Caco-2 (cell line): ENCODE measurements at regions not wholly inside any gene's neighbourhood (a gene's known extent, or its start where the extent isn't known, plus 50 kb on each side); places are given as distances from the start of the nearest gene placed in this dataset.

Experiments used
- BruUV-seq: library from RNA; stranded (reverse); fragments of 400-500 nt; replicated peaks from 2 replicates; lab custom pipeline; 2021; lab: Mats Ljungman, UMichigan
- CTCF ChIA-PET: fragments of 300-600 bp; sonication (Branson Sonifier 250); formaldehyde crosslinking; loops from one replicate; lab custom pipeline; 2022; ENCODE audit warnings: antibody characterized with exemption; lab: Charles Lee
- POLR2A ChIA-PET: fragments of 300-600 bp; sonication (Branson Sonifier 250); formaldehyde crosslinking; loops from one replicate; lab custom pipeline; 2022; ENCODE audit warnings: antibody characterized with exemption; lab: Charles Lee
- DNase-seq, 2 experiments: peaks; one replicate each; pipeline versions ENCODE4 v3.0.0 to v3.0.0-alpha.2; 2020 to 2022
- H3K27me3 ChIP-seq: replicated peaks from 2 replicates; pipeline ENCODE4 v1.6.0; 2011; ENCODE audit warnings: low read length; ENCODE audit not compliant: control insufficient read depth, insufficient read depth
- H3K36me3 ChIP-seq: 2 replicates; pipeline ENCODE4 v1.5.1; 2011; ENCODE audit warnings: low read length; ENCODE audit not compliant: control insufficient read depth, insufficient read depth
- H3K4me1 ChIP-seq: fragments of 250-450 bp; sonication (Bioruptor Pico); 2 replicates; pipeline ENCODE4 v1.5.1; 2020; ENCODE audit warnings: mild to moderate bottlenecking
- H3K4me3 ChIP-seq: 2 replicates; pipeline ENCODE4 v1.5.1; 2011; ENCODE audit warnings: low read depth, mild to moderate bottlenecking, control low read depth, low read length
- H3K9me3 ChIP-seq: fragments of 250-450 bp; sonication (Bioruptor Pico); 2 replicates; pipeline ENCODE4 v1.5.1; 2020; ENCODE audit warnings: mild to moderate bottlenecking, moderate library complexity
- H3K27ac Mint-ChIP-seq: one replicate; pipeline ENCODE4 v1.8.0; 2022; ENCODE audit warnings: mixed read lengths; ENCODE audit not compliant: unreplicated experiment
- H3K27me3 Mint-ChIP-seq: one replicate; pipeline ENCODE4 v1.8.0; 2022; ENCODE audit warnings: mixed read lengths; ENCODE audit not compliant: insufficient read depth, unreplicated experiment
- H3K36me3 Mint-ChIP-seq: one replicate; pipeline ENCODE4 v1.8.0; 2022; ENCODE audit warnings: mild to moderate bottlenecking, mixed read lengths; ENCODE audit not compliant: insufficient read depth, unreplicated experiment
- H3K4me1 Mint-ChIP-seq: one replicate; pipeline ENCODE4 v1.8.0; 2022; ENCODE audit warnings: low read depth, mixed read lengths; ENCODE audit not compliant: unreplicated experiment
- H3K4me3 Mint-ChIP-seq: one replicate; pipeline ENCODE4 v1.8.0; 2022; ENCODE audit warnings: mild to moderate bottlenecking, moderate library complexity, mixed read lengths; ENCODE audit not compliant: unreplicated experiment
- H3K9me3 Mint-ChIP-seq: one replicate; pipeline ENCODE4 v1.8.0; 2022; ENCODE audit warnings: mixed read lengths; ENCODE audit not compliant: unreplicated experiment
- intact Hi-C: fragments of 100-400 bp; cut with micrococcal nuclease; formaldehyde crosslinking; loops from one replicate; pipeline ENCODE4 v1.10.0; 2022; ENCODE audit not compliant: unreplicated experiment
- TF ChIP-seq, protein P1 (sequence below), 2 experiments: fragments of 200-600 bp in 1 of 2; IDR thresholded peaks; 1 replicate in 1 of 2; 2 replicates in 1 of 2; pipeline versions ENCODE4 v1.5.1 to v1.8.0; 2011 to 2022; ENCODE audit warnings: antibody characterized with exemption in 1 of 2, control low read depth in 1 of 2, inconsistent platforms in 1 of 2, low read depth in 1 of 2, low read length in 1 of 2, mild to moderate bottlenecking in 1 of 2, moderate library complexity in 1 of 2; ENCODE audit not compliant: insufficient read depth in 1 of 2, severe bottlenecking in 1 of 2, unreplicated experiment in 1 of 2

DNA sequence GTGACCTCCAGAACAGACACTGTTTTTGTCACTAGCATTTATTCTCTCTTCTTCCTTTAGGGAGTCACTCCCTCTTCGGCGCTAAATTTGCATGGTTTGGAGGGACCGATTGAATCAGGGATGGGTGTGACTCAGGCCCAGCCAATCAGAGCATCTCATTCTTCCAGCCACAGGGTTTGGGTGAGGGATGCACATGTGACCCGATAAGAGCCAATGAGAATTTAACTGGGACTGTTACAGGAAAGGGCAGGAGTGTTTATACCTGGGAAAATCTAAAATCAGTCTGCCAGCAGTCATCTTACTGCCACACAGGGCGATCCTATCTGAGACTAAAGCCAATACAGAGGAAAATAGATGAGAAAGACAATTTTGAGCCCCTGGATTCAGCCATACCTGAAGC lies 351.2 kb upstream of the ERCC4 start:
- Histone ChIP-seq H3K9me3 (no peaks in the 10 kb centered on the region), H3K36me3 (no peaks in the 10 kb centered on the region), H3K4me1 (no peaks in the 10 kb centered on the region), H3K4me3 (no peak overlapping the region), H3K27me3 (no peaks in the 10 kb centered on the region)
- no peak for DNase-seq
- Mint-ChIP-seq H3K4me3 (no peak overlapping the region), H3K36me3 (no peaks in the 10 kb centered on the region), H3K27me3 (peaks cover 3% of the 10 kb centered on the region), H3K4me1 (no peaks in the 10 kb centered on the region), H3K27ac (no peak overlapping the region), H3K9me3 (no peaks in the 10 kb centered on the region)
- CTCF ChIA-PET = no interaction called here
- POLR2A ChIA-PET = no interaction called here
- intact Hi-C loops = no loop called here
- TF ChIP-seq, protein P1, sequence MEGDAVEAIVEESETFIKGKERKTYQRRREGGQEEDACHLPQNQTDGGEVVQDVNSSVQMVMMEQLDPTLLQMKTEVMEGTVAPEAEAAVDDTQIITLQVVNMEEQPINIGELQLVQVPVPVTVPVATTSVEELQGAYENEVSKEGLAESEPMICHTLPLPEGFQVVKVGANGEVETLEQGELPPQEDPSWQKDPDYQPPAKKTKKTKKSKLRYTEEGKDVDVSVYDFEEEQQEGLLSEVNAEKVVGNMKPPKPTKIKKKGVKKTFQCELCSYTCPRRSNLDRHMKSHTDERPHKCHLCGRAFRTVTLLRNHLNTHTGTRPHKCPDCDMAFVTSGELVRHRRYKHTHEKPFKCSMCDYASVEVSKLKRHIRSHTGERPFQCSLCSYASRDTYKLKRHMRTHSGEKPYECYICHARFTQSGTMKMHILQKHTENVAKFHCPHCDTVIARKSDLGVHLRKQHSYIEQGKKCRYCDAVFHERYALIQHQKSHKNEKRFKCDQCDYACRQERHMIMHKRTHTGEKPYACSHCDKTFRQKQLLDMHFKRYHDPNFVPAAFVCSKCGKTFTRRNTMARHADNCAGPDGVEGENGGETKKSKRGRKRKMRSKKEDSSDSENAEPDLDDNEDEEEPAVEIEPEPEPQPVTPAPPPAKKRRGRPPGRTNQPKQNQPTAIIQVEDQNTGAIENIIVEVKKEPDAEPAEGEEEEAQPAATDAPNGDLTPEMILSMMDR (IDR thresholded peaks at IDR 0.05; ENCODE audit: insufficient read depth in 1 of 2, low read depth in 1 of 2, low read length in 1 of 2, severe bottlenecking in 1 of 2, unreplicated experiment in 1 of 2) = no peak
- no TSS peak for BruUV-seq

GRCh38 chr16:13569986-13570385 lies 350.0 kb upstream of the ERCC4 start:
- no peak for DNase-seq
- Histone ChIP-seq H3K27me3 (no peaks in the 10 kb centered on the region), H3K36me3 (no peaks in the 10 kb centered on the region), H3K4me1 (no peaks in the 10 kb centered on the region), H3K4me3 (no peak overlapping the region), H3K9me3 (no peaks in the 10 kb centered on the region)
- intact Hi-C loops = no loop called here
- Mint-ChIP-seq H3K27ac (no peak overlapping the region), H3K9me3 (peaks cover 3% of the 10 kb centered on the region), H3K27me3 (peaks cover 7% of the 10 kb centered on the region), H3K36me3 (no peaks in the 10 kb centered on the region), H3K4me1 (no peaks in the 10 kb centered on the region), H3K4me3 (no peak overlapping the region)
- no TSS peak for BruUV-seq
- TF ChIP-seq, protein P1 (IDR thresholded peaks at IDR 0.05; ENCODE audit: insufficient read depth in 1 of 2, low read depth in 1 of 2, low read length in 1 of 2, severe bottlenecking in 1 of 2, unreplicated experiment in 1 of 2) = no peak
- ChIA-PET CTCF (no interaction called here), POLR2A (no interaction called here)

DNA sequence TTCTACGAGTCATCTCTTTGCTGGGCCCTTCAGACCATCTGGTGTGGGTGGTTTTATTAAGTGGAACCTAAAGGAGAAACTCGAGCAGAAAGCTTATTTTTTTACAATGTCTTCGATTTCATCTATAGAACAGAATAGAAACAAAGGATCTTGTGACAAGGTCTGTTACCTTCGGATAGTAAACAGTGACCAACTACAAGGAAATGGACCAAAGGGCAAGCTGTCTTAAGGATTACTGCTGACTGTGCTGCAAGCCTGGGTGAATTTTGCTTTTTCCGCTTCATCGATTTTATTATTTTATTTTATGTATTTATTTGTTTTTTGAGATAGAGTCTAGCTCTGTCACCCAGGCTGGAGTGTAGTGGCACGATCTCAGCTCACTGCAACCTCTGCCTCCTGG lies 348.9 kb upstream of the ERCC4 start:
- BruUV-seq = no TSS peak
- Histone ChIP-seq H3K4me1 (no peaks in the 10 kb centered on the region), H3K27me3 (no peaks in the 10 kb centered on the region), H3K36me3 (no peaks in the 10 kb centered on the region), H3K4me3 (no peak overlapping the region), H3K9me3 (no peaks in the 10 kb centered on the region)
- Mint-ChIP-seq H3K27me3 (peaks cover 9% of the 10 kb centered on the region), H3K27ac (no peak overlapping the region), H3K4me3 (no peak overlapping the region), H3K36me3 (no peaks in the 10 kb centered on the region), H3K9me3 (peaks cover 8% of the 10 kb centered on the region), H3K4me1 (no peaks in the 10 kb centered on the region)
- TF ChIP-seq, protein P1 (IDR thresholded peaks at IDR 0.05; ENCODE audit: insufficient read depth in 1 of 2, low read depth in 1 of 2, low read length in 1 of 2, severe bottlenecking in 1 of 2, unreplicated experiment in 1 of 2) = no peak
- ChIA-PET POLR2A (no interaction called here), CTCF (no interaction called here)
- DNase-seq = no peak
- intact Hi-C loops = no loop called here
